ENCODE measurements at regions not wholly inside any gene's neighbourhood (a gene's known extent, or its start where the extent isn't known, plus 50 kb on each side); places are given as distances from the start of the nearest gene placed in this dataset.

GRCh38 chr6:155962276-155962675, 506.6 kb upstream of the NOX3 start:
- TF ChIP-seq CTCF (IDR thresholded peaks at IDR 0.05): no peak
- no peak for TF ChIP-seq POLR2A (IDR thresholded peaks at IDR 0.05)

All from breast epithelium (tissue), 3 donors.